Lower lobe of right lung (tissue), 2 donors: ENCODE measurements at regions not wholly inside any gene's neighbourhood (a gene's known extent, or its start where the extent isn't known, plus 50 kb on each side); places are given as distances from the start of the nearest gene placed in this dataset.

Experiments
- ATAC-seq, 2 donors: fragments of 200-7000 bp; cut with Tn5 transposase; one replicate each; pipeline ENCODE4 v1.9.1; 2020 to 2022; ENCODE audit warnings: mild to moderate bottlenecking in 2 of 2, moderate library complexity in 2 of 2
- DNase-seq: peaks from one replicate; pipeline ENCODE4 v3.0.0-alpha.2; 2020
- H3K27ac ChIP-seq: fragments of 200-600 bp; one replicate; pipeline ENCODE4 v1.8.0; 2022
- H3K27me3 ChIP-seq: fragments of 200-600 bp; one replicate; pipeline ENCODE4 v1.8.0; 2022; ENCODE audit warnings: low read depth
- H3K36me3 ChIP-seq: fragments of 200-600 bp; one replicate; pipeline ENCODE4 v1.8.0; 2022; ENCODE audit warnings: mild to moderate bottlenecking
- H3K4me1 ChIP-seq: fragments of 200-600 bp; one replicate; pipeline ENCODE4 v1.8.0; 2022
- H3K4me3 ChIP-seq: fragments of 200-600 bp; one replicate; pipeline ENCODE4 v1.8.0; 2022; ENCODE audit warnings: mild to moderate bottlenecking
- H3K9me3 ChIP-seq: fragments of 200-600 bp; one replicate; pipeline ENCODE4 v1.8.0; 2022
- CTCF ChIP-seq: fragments of 200-600 bp; IDR thresholded peaks from one replicate; pipeline ENCODE4 v1.8.0; 2022; ENCODE audit warnings: antibody characterized with exemption, mild to moderate bottlenecking
- intact Hi-C: fragments of 100-400 bp; cut with DNase I; formaldehyde crosslinking; loops from one replicate; pipeline ENCODE4 v1.11.0; 2022
- donor health status: DM: no; HTN: yes; CAD: no; lungs with severe emphysema.

GRCh38 chr7:110283056-110283455 lies 807.9 kb upstream of the LRRN3 start:
- Histone ChIP-seq H3K27ac (no peak overlapping the region), H3K9me3 (no peaks in the 10 kb centered on the region), H3K27me3 (no peaks in the 10 kb centered on the region), H3K4me1 (no peaks in the 10 kb centered on the region), H3K36me3 (no peaks in the 10 kb centered on the region), H3K4me3 (no peak overlapping the region)
- ATAC-seq: no peak
- intact Hi-C loops: no loop called here
- TF ChIP-seq CTCF: no peak
- DNase-seq: no peak

DNA sequence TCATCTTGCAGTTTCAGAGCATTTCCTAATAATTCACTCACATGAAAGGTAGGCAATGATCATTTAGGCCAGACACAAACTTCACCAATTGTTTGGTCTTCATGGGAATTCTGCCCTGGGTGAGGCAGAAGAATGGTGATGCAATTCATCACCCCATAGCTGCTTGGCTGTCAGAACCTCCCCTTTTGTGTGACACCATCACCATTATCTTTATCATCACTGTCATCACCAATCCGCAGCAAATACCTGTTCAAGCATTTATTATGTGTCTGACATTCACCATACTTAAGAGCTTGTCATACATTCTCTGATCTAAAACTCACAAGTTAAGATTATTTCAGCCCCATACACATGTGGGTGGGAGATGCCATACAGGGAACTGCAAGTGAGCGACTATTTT lies 799.5 kb upstream of the LRRN3 start:
- Histone ChIP-seq H3K36me3 (no peaks in the 10 kb centered on the region), H3K4me1 (no peaks in the 10 kb centered on the region), H3K9me3 (no peaks in the 10 kb centered on the region), H3K27ac (no peak overlapping the region), H3K27me3 (no peaks in the 10 kb centered on the region), H3K4me3 (no peak overlapping the region)
- TF ChIP-seq CTCF: no peak
- ATAC-seq: no peak
- intact Hi-C loops: no loop called here
- DNase-seq: no peak

DNA sequence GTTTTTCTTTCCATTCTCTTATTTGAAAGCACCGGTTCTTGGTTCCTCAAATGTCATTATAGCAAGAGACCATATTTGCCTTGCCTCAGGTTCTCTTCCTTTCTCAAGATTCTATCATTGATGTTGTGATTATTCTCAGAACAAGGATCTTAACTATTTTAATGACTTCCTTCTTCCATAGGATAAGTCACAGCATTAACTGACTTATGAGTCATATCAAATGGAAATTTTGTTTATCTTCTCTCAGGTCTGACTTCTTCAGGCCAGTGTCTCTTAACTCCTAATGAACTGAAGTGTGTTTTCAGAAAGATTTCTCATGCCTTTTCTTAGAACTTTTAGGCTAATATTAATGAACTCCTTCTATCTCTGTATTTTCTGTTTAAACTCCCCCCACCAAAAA lies 794.6 kb upstream of the LRRN3 start:
- no peak overlapping the region for H3K27ac ChIP-seq

GRCh38 chr7:110307776-110308175 lies 783.2 kb upstream of the LRRN3 start:
- no peaks in the 10 kb centered on the region for H3K36me3 ChIP-seq
- no peaks in the 10 kb centered on the region for H3K9me3 ChIP-seq
- no peaks in the 10 kb centered on the region for H3K27me3 ChIP-seq
- H3K4me3 ChIP-seq: no peak overlapping the region
- DNase-seq: no peak
- ATAC-seq: no peak
- intact Hi-C loops: no loop called here
- H3K27ac ChIP-seq: no peak overlapping the region
- TF ChIP-seq CTCF: no peak
- no peaks in the 10 kb centered on the region for H3K4me1 ChIP-seq

More for the DNA sequence above, 794.6 kb upstream of the LRRN3 start:
- no peaks in the 10 kb centered on the region for H3K27me3 ChIP-seq
- no peaks in the 10 kb centered on the region for H3K36me3 ChIP-seq
- no peaks in the 10 kb centered on the region for H3K9me3 ChIP-seq
- intact Hi-C loops: loop anchor here (5.0 kb wide), 1 partner anchor 809 kb away; no protein-coding TSS in a partner anchor
- no peaks in the 10 kb centered on the region for H3K4me1 ChIP-seq
- DNase-seq (no peak), ATAC-seq (no peak)
- no peak for TF ChIP-seq CTCF
- H3K4me3 ChIP-seq: no peak overlapping the region

DNA sequence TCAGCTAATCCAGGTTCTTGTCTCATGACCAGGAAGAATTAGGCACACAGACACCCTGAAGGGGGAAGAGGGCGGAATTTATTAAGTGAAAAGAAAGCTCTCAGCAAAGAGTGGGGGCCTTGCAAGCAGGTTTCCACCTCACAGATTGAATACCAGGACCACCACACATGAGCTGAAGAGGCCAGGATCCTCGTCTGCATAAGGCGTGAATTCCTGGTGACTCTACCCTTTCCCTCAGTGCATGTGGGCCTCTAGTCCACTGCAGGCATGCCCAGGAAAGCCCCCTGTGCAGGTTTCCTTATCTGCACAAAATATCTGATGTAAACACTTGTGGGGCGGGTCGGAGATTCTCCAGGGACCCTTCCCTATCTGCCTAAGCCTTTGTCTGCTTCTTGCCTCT lies 782.1 kb upstream of the LRRN3 start:
- no peaks in the 10 kb centered on the region for H3K27me3 ChIP-seq
- no peak overlapping the region for H3K4me3 ChIP-seq
- intact Hi-C loops: no loop called here
- H3K36me3 ChIP-seq: no peaks in the 10 kb centered on the region
- DNase-seq (no peak), ATAC-seq (no peak)
- H3K9me3 ChIP-seq: no peaks in the 10 kb centered on the region
- H3K27ac ChIP-seq: no peak overlapping the region
- H3K4me1 ChIP-seq: no peaks in the 10 kb centered on the region
- no peak for TF ChIP-seq CTCF

- DNase-seq: no peak
- no peak overlapping the region for H3K4me3 ChIP-seq
- no peaks in the 10 kb centered on the region for H3K36me3 ChIP-seq
- H3K4me1 ChIP-seq: no peaks in the 10 kb centered on the region
- H3K27me3 ChIP-seq: no peaks in the 10 kb centered on the region
- intact Hi-C loops: no loop called here
- TF ChIP-seq CTCF: no peak
- no peaks in the 10 kb centered on the region for H3K9me3 ChIP-seq
- H3K27ac ChIP-seq: no peak overlapping the region
- no peak for ATAC-seq
These were observed 781.0 kb upstream of the LRRN3 start for GRCh38 chr7:110309941-110310340.
